CD4-positive, alpha-beta T cell treated with Interleukin-17A for 4 hours (primary cell): ENCODE measurements at regions not wholly inside any gene's neighbourhood (a gene's known extent, or its start where the extent isn't known, plus 50 kb on each side); places are given as distances from the start of the nearest gene placed in this dataset.
A peak's percentile ranks its signal among the peaks of the same experiment; 100 is the strongest.

Source experiments
- DNase-seq: peaks from one replicate; pipeline ENCODE4 v3.0.0-alpha.2; 2020; ENCODE audit warnings: mixed read lengths

DNA sequence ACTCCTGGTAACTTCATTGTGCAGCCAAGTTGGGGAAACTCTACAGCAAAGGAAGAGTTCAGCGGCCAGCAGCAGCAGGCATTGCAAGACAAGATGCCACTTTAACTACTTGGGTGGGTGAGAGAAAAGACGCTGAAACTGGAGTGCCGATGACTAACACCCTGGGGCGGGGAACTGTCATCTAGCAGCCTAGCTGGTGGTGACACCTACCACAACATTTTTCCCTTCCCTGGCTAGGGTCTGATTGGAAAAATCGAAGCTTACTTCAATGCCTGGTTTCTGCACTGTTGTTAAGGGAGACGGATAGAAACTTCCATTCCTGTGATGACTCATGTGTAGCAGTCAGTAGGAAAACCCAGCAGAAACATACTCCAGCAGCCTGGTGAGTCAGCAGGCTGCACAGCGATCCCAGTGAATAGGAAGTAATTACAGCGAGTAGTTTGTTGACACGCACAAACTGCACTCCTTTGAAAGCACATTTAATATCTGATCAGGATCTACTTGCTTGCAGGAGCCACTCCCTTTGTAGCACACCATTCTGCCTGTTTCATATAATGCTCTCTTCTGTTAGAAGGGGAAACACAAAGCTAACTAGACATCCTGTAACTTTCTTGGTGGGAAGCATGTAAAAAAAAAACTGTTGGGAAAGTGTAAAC, 62.1 kb upstream of the MAPRE2 start:
- peak; percentile 71 for DNase-seq

DNA sequence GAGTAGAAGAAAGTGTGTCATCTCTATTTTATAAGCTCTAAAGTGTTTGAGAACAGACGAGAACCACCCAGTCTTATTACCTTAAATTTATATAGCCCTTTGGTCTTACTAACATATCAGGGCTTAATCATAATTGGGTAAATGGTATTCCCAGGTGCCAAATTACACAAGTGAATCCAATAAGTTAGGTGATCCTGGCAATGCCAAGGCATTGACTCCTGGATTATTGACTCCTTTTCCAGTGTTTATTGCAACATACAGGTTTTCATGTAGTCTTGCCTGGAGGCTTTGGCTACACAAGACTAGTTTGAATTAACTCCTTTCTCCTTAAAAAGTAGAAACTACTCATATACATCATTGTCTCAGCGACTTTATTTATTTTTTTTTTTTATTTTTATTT, 59.7 kb upstream of the MAPRE2 start:
- DNase-seq, result no peak

GRCh38 chr18:34985963-34986362, 55.2 kb upstream of the MAPRE2 start:
- no peak for DNase-seq

DNA sequence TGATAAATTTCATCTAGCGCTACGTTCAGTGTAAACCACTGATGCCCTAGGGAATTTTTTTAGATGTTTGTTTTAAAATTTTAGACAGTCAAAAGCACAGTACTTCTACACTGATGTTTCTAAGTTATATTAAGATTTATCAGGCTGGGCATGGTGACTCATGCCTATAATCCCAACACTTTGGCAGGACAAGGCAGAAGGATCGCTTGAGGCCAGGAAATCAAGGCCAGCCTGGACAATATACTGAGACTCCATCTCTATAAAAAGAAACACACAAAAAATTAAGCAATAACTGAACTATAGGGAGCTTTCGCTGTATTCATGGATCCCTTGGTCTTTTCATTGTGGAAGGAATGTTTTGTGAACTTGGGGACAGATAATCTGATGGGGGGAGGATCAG, 50.6 kb upstream of the MAPRE2 start:
- DNase-seq, result no peak

GRCh38 chr18:34991152-34991551, 50.1 kb upstream of the MAPRE2 start:
- DNase-seq, result no peak
